Breast epithelium (tissue), 4 donors: ENCODE measurements at regions not wholly inside any gene's neighbourhood (a gene's known extent, or its start where the extent isn't known, plus 50 kb on each side); places are given as distances from the start of the nearest gene placed in this dataset.

Experiments used
- DNase-seq, 2 donors: peaks; one replicate each; pipeline ENCODE4 v3.0.0-alpha.2; 2019; ENCODE audit warnings: low spot score in 2 of 2
- H3K27ac ChIP-seq, 2 donors: fragments of 200-600 bp; sonication (generic) in 1 of 2; one replicate each; pipeline ENCODE4 v1.5.1; 2016 to 2019; ENCODE audit warnings: mild to moderate bottlenecking in 1 of 2
- H3K27me3 ChIP-seq, 2 donors: fragments of 200-600 bp; sonication (generic) in 1 of 2; one replicate each; pipeline versions ENCODE4 v1.5.1 to v1.6.0; 2017 to 2019; ENCODE audit warnings: control low read depth in 1 of 2, mild to moderate bottlenecking in 1 of 2
- H3K36me3 ChIP-seq: fragments of 200-600 bp; one replicate; pipeline ENCODE4 v1.5.1; 2019
- H3K4me1 ChIP-seq, 2 donors: fragments of 200-600 bp; sonication (generic); one replicate each; pipeline ENCODE4 v1.5.1; 2016 to 2019; ENCODE audit warnings: control low read depth in 1 of 2
- H3K4me3 ChIP-seq, 3 donors: fragments of 200-600 bp; sonication (generic); 1 replicate in 2 of 3; 2 replicates in 1 of 3; pipeline ENCODE4 v1.5.1; 2016 to 2019; ENCODE audit warnings: mild to moderate bottlenecking in 3 of 3, moderate library complexity in 2 of 3
- H3K9me3 ChIP-seq, 2 donors: fragments of 200-600 bp; sonication (generic) in 1 of 2; one replicate each; pipeline ENCODE4 v1.5.1; 2016 to 2019; ENCODE audit warnings: control low read depth in 1 of 2
- POLR2A ChIP-seq: fragments of 450-650 bp; IDR thresholded peaks from one replicate; pipeline ENCODE4 v1.6.1; 2016; ENCODE audit warnings: antibody characterized with exemption, mild to moderate bottlenecking, moderate library complexity
- POLR2AphosphoS5 ChIP-seq, 3 donors: sonication (generic); formaldehyde crosslinking; IDR thresholded peaks; one replicate each; pipeline ENCODE4 v1.6.1; 2017; ENCODE audit warnings: antibody characterized with exemption in 3 of 3
- intact Hi-C: fragments of 100-400 bp; cut with DNase I; formaldehyde crosslinking; loops from one replicate; pipeline ENCODE4 v1.15.1; 2023; ENCODE audit warnings: low total_unique reads
- TF ChIP-seq, protein P1 (sequence below), 3 donors: fragments of 450-650 bp; IDR thresholded peaks; one replicate each; pipeline ENCODE4 v1.5.1; 2016 to 2017; ENCODE audit warnings: antibody characterized with exemption in 3 of 3, mild to moderate bottlenecking in 3 of 3, moderate library complexity in 3 of 3

DNA sequence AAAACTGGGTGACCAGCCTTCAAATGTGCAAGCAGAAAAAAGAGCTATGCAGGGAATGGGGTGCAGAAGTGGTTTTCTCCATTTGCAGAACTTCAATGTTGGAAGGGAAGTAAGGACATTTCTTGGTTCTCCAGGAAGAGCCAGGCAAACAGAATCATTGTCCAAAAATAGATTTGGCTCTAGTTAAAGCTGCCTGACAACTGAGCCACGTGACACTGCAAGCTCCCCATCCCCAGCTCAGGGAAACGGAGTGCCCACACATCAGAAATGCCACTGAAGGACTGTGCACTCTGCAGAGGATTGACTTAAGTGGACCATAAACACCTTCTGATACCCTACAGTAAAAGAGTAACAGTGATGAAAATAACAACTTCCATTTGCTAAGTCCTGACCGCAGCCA is 195.6 kb upstream of the NSMCE3 start:
- Histone ChIP-seq H3K27me3 (no peaks in the 10 kb centered on the region), H3K27ac (no peak overlapping the region), H3K9me3 (no peaks in the 10 kb centered on the region), H3K4me1 (no peaks in the 10 kb centered on the region), H3K36me3 (no peaks in the 10 kb centered on the region), H3K4me3 (no peak overlapping the region)
- TF ChIP-seq POLR2AphosphoS5 (IDR thresholded peaks at IDR 0.05) (no peak), POLR2A (no peak)
- TF ChIP-seq, protein P1, sequence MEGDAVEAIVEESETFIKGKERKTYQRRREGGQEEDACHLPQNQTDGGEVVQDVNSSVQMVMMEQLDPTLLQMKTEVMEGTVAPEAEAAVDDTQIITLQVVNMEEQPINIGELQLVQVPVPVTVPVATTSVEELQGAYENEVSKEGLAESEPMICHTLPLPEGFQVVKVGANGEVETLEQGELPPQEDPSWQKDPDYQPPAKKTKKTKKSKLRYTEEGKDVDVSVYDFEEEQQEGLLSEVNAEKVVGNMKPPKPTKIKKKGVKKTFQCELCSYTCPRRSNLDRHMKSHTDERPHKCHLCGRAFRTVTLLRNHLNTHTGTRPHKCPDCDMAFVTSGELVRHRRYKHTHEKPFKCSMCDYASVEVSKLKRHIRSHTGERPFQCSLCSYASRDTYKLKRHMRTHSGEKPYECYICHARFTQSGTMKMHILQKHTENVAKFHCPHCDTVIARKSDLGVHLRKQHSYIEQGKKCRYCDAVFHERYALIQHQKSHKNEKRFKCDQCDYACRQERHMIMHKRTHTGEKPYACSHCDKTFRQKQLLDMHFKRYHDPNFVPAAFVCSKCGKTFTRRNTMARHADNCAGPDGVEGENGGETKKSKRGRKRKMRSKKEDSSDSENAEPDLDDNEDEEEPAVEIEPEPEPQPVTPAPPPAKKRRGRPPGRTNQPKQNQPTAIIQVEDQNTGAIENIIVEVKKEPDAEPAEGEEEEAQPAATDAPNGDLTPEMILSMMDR (IDR thresholded peaks at IDR 0.05) = no peak
- intact Hi-C loops = no loop called here
- DNase-seq = no peak

DNA sequence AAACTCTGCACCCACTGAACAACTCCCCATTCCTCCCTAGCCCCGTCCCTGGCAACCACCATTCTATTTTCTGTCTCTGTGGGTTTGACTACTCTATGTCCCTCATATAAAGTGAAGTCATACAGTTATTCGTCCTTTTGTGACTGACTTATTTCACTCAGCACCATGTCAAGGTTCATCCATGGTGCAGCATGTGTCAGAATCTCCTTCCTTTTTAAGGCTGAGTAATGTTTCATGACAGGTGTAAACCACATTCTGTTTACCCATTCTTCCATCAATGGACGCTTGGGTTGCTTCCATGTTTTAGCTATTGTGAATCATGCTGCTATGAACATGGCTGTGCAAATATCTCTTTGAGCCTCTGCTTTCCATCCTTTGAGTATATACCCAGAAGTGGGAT is 192.3 kb upstream of the NSMCE3 start:
- Histone ChIP-seq H3K9me3 (no peaks in the 10 kb centered on the region), H3K27me3 (no peaks in the 10 kb centered on the region), H3K36me3 (no peaks in the 10 kb centered on the region), H3K27ac (no peak overlapping the region), H3K4me3 (no peak overlapping the region), H3K4me1 (no peaks in the 10 kb centered on the region)
- DNase-seq = no peak
- TF ChIP-seq POLR2AphosphoS5 (IDR thresholded peaks at IDR 0.05) (no peak), POLR2A (no peak)
- TF ChIP-seq, protein P1 (IDR thresholded peaks at IDR 0.05) = no peak
- intact Hi-C loops = no loop called here

DNA sequence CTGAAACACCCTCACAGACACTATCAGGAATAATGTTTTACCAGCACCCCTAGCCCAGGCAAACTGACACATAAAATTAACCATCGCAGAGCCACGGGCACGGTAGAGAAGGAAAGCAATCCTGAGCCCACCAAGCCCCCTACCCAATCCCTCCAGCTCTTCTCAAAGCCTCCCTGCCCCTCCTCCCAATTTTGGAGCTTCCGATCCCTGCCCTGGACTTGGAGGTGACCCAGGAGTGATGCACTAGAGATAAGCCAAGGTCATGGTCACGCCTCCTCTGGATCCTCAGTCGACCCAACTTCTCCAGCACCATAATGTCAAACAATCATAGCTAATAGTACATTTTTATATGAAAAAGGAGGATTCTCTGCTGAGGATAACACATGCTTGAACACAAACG is 188.7 kb upstream of the NSMCE3 start:
- H3K4me1 ChIP-seq = no peaks in the 10 kb centered on the region
- H3K36me3 ChIP-seq = no peaks in the 10 kb centered on the region
- intact Hi-C loops = no loop called here
- no peak overlapping the region for H3K27ac ChIP-seq
- no peak for DNase-seq
- H3K9me3 ChIP-seq = no peaks in the 10 kb centered on the region
- H3K27me3 ChIP-seq = no peaks in the 10 kb centered on the region
- TF ChIP-seq, protein P1 (IDR thresholded peaks at IDR 0.05) = no peak
- TF ChIP-seq POLR2A = no peak
- no peak for TF ChIP-seq POLR2AphosphoS5 (IDR thresholded peaks at IDR 0.05)
- no peak overlapping the region for H3K4me3 ChIP-seq

DNA sequence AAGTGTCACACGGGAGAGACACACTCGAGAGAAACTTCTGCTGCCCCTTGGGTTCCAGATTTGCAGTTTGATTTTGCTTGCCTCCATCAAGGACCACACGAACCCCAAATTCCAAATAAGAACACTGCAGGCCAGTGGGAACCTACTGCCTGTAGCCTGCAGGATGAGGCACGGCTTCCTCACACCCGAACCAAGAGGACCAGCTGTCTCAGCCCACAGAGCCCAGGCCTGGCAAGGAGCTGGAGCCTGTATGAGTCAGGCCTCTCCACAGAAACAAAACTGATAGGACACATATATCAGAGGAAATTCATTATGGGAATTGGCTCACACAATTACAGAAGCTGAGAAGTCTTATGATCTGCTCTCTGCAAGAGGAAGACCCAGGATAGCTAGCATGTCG is 188.1 kb upstream of the NSMCE3 start:
- no peaks in the 10 kb centered on the region for H3K36me3 ChIP-seq
- intact Hi-C loops = no loop called here
- DNase-seq = no peak
- no peak overlapping the region for H3K4me3 ChIP-seq
- no peaks in the 10 kb centered on the region for H3K4me1 ChIP-seq
- no peaks in the 10 kb centered on the region for H3K9me3 ChIP-seq
- H3K27me3 ChIP-seq = no peaks in the 10 kb centered on the region
- no peak overlapping the region for H3K27ac ChIP-seq
- TF ChIP-seq, protein P1 (IDR thresholded peaks at IDR 0.05) = no peak
- no peak for TF ChIP-seq POLR2A
- TF ChIP-seq POLR2AphosphoS5 (IDR thresholded peaks at IDR 0.05) = no peak

DNA sequence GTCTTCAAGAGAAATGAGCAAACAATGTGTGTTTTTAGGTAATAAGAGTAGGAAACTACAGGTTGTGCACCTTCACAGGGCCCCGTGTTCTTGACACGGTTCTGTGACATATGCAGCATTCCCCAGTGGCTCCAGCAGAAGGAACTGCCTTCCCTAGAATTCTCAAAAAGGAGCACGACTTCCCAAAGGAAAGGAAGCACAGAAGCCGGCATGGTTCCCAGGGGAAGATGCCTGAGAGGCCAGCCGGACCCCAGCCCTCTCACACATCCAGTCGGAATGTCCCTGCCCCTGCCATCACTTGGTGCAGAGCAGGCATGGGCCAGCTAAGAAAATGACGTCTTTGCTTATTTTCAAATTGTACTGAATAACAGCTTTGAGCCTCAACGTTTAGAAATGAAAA is 187.3 kb upstream of the NSMCE3 start:
- H3K27me3 ChIP-seq = no peaks in the 10 kb centered on the region
- intact Hi-C loops = no loop called here
- no peaks in the 10 kb centered on the region for H3K4me1 ChIP-seq
- H3K27ac ChIP-seq = no peak overlapping the region
- no peaks in the 10 kb centered on the region for H3K36me3 ChIP-seq
- no peak for DNase-seq
- H3K9me3 ChIP-seq = no peaks in the 10 kb centered on the region
- no peak overlapping the region for H3K4me3 ChIP-seq
- TF ChIP-seq POLR2AphosphoS5 (IDR thresholded peaks at IDR 0.05) (no peak), POLR2A (no peak)
- TF ChIP-seq, protein P1 (IDR thresholded peaks at IDR 0.05) = no peak
